H1 (cell line): ENCODE measurements at regions not wholly inside any gene's neighbourhood (a gene's known extent, or its start where the extent isn't known, plus 50 kb on each side); places are given as distances from the start of the nearest gene placed in this dataset.

ENCODE experiments used
- ASH2L ChIP-seq: fragments of 200-600, 300-600 bp; sonication (generic); IDR thresholded peaks from one replicate; pipeline ENCODE4 v1.7.1; 2017; ENCODE audit warnings: low read length
- ATF2 ChIP-seq: IDR thresholded peaks from 2 replicates; pipeline ENCODE4 v1.6.1; 2012; ENCODE audit warnings: low read length, inconsistent platforms
- CHD7 ChIP-seq: fragments of 300-600 bp; sonication (generic); IDR thresholded peaks from 2 replicates; pipeline ENCODE4 v1.7.1; 2012; ENCODE audit warnings: low read length, moderate library complexity, mild to moderate bottlenecking, inconsistent platforms; ENCODE audit not compliant: insufficient replicate concordance
- NRF1 ChIP-seq: IDR thresholded peaks from 2 replicates; pipeline ENCODE4 v1.6.1; 2011; ENCODE audit warnings: mild to moderate bottlenecking, low read depth, low read length, improper control_type of control experiment
- PHF8 ChIP-seq: fragments of 200-600 bp; sonication (generic); conservative IDR thresholded peaks from 2 replicates; pipeline ENCODE4 v1.7.1; 2012; ENCODE audit warnings: low read depth, mild to moderate bottlenecking, inconsistent platforms, low read length, moderate library complexity
- RFX5 ChIP-seq: IDR thresholded peaks from 2 replicates; pipeline ENCODE4 v1.6.1; 2011; ENCODE audit warnings: low read depth, low read length, improper control_type of control experiment, borderline replicate concordance
- SAP30 ChIP-seq: fragments of 300-600 bp; sonication (generic); IDR thresholded peaks from 2 replicates; pipeline ENCODE4 v1.7.1; 2012; ENCODE audit warnings: low read length, moderate library complexity, mild to moderate bottlenecking, inconsistent platforms; ENCODE audit not compliant: insufficient read depth, insufficient replicate concordance
- TCF12 ChIP-seq: IDR thresholded peaks from 2 replicates; pipeline ENCODE4 v1.6.1; 2011; ENCODE audit warnings: low read depth, mild to moderate bottlenecking, low read length
- TF ChIP-seq, protein P1 (sequence below): IDR thresholded peaks from 2 replicates; pipeline ENCODE4 v1.6.1; 2011; ENCODE audit warnings: low read depth, mild to moderate bottlenecking, low read length; ENCODE audit not compliant: insufficient read depth

DNA sequence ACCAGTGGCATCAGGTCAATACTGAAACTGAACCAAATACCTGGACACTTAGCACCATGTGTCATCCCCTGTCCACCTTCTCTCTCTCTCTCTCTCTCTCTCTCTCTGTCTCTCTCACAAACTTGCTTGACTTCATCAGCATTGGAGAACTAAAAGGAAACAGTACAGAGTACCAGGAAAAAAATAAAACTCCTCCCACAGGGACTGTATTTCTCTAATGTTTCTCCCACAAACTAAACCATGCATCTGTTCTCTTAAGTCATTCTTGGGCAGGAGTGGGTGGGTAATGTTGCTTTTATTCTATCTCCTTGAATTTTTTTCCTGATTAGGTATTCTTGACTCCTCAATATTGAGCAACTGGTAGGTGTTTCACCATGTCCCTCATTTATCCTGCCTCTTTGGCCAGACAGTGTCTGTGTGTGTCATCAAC lies 112.9 kb upstream of the CACNA1A start (continued):
- no peak for TF ChIP-seq CHD7
- no peak for TF ChIP-seq ASH2L
- TF ChIP-seq, protein P1, sequence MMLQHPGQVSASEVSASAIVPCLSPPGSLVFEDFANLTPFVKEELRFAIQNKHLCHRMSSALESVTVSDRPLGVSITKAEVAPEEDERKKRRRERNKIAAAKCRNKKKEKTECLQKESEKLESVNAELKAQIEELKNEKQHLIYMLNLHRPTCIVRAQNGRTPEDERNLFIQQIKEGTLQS, result no peak
- TF ChIP-seq RFX5, result no peak
- no peak for TF ChIP-seq TCF12
- TF ChIP-seq ATF2, result no peak
- no peak for TF ChIP-seq NRF1
- TF ChIP-seq SAP30, result no peak
- no peak for TF ChIP-seq PHF8
